HG02973 (cell line): ENCODE measurements at regions not wholly inside any gene's neighbourhood (a gene's known extent, or its start where the extent isn't known, plus 50 kb on each side); places are given as distances from the start of the nearest gene placed in this dataset.

Experiments
- ATAC-seq: cut with Tn5 transposase; IDR thresholded peaks from one replicate; pipeline ENCODE4 v1.9.1; 2021; ENCODE audit warnings: moderate library complexity; ENCODE audit not compliant: unreplicated experiment

DNA sequence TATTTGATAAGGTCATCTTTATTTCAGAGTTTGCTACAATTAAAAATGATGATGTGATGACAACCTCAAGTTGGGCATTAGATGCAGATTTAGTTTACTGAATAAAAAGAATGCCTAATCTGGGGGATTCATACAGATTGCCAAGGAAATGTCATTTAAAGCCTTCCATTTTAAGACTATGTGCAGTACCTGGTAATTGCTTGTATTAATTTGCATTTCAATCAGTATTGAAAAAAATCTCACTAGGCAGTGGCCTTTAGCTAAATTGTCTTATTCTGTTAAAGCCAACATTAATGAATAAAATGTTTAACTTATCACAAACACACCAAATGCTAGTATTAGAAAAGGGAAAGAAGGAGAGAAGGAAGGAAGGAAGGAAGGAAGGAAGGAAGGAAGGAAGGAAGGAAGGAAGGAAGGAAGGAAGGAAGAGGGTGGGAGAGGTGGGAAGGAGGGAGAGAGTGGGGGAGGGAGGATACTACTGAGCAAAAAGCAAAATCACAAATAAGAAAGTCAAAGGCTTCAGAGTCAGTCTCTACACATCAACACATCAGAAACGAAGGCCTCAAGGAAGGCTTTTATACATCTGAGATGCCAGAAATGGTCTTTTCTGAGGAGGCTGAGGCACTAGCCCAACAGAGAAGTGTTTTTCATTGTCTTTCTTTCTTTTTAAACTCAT lies 271.1 kb upstream of the CLEC14A start:
- no peak for ATAC-seq

DNA sequence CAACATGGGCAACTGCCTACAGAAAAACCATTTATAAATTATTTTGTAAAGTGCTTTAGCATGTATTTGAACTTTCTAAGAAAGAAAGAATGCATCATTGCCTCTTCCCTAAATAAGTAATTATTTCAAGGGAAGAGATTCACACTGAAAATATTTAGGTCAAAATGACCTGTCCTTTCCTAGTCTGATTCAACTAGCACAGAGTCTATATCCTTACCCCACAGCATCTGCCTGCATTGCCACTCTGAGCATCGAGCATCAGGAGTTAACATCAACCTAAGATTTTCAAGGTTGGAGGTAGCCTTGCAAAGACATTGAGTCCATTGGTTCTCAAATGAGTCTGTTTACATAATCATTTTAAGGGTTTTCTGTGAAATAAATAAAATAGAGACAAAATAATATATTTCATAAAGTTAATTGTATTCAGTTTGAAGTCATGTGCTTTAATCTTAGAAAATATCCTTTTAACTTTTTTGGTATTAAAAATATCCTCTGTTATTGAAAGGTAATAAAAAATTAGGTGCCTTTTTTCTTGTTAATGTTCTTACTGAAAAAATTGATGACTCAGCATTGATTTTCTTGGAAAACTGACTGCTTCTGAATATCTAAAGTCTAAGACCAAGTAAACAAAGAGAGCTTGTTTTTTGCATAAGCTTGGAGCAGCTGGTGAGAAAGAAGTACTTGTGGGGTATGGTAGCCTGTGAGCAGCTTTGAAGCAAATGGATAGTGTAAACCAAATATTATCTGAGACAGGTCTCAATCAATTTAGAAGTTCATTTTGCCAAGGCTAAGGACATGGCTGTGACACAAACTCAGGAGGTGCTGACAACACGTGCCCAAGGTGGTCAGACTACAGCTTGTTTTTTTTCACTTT lies 269.0 kb upstream of the CLEC14A start:
- ATAC-seq = no peak

DNA sequence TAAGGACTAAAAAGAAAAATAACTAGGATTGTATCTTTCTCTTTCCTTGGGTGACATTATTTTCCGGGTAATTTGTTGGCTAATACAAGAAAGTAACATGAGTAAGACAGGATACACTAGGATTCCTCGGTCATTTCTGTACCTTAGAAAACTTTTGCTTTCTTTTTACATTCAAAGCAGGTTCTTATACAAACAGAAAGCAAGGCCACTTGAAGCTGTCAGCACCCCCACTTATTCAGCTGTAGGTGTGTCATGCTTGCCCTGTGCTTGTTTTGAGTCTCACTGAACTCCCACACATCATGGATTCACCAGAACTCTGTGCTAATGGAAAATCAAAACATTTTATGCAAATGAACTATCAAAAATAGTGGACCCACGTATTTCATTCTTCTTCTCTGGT lies 266.8 kb upstream of the CLEC14A start:
- ATAC-seq = no peak

DNA sequence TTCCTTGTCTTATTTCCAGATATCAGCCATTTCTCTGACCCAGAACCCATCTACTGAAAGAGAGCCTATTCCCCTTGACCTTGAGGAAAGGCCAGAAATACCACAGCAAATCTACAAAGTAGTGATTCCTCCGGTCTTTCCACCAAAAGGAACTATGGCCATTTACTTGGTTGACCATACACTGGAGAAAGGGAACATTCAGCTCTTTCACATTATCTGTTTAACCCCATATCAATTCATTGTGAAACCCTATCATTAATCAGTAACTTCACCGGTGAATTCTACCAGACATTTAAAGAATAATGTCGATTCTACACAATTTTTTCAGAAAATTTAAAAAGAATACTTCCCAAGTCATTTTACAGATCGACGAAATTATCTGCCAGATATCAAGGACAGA lies 265.7 kb upstream of the CLEC14A start:
- ATAC-seq = no peak

DNA sequence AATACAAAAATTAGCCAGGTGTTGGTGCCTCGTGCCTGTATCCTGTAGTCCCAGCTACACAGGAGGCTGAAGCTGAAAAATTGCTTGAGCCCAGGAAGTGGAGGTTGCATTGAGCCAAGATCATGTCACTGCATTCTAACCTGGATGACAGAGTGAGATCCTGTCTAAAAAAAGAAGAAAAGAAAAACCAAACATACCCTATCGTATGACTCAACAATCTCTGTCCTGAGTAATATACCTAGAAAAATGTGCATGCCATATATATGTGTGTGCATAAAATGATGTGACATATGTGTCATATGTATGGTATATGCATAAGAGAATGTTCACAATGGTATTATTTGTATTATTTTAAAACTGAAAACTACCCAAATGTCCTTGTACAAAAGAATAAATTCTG lies 261.5 kb upstream of the CLEC14A start:
- no peak for ATAC-seq

DNA sequence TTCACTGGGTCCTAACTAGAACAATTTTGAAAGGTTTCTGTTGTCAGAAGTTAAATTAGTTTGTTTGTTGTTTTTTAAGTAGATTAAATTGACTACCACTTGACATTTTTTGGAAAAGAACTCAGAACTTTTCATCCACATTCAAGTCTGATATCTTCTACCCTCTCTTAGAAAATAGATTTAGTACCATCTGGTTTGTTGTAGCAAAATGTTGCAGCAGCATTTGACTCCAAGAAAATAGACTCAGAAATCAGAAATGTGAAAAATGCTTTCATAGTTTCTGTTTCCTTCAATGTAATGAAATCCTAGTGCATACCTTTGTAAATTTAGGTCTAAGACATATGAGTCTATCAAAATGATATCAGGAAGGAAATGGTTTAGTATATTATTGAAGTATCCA lies 256.3 kb upstream of the CLEC14A start:
- ATAC-seq = no peak

DNA sequence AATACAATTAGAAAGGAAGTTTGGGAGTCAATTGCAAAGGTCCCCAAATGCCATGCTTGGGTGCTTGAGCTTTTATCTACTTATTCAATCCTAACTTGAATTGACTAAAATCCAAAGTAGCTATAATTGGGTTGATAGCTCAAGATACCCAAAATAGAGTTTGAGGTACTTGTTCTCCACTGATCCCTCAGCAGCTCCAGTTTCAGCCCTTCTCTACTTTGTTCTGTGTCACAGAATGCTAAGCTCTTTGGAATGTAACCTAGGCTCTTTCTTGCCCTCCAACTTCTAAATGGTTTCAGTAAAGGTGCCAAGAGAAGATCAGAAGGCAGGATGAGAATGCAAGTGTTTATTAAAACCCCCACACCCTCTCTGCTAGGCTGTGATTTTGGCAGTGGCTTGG lies 251.4 kb upstream of the CLEC14A start:
- ATAC-seq = no peak

DNA sequence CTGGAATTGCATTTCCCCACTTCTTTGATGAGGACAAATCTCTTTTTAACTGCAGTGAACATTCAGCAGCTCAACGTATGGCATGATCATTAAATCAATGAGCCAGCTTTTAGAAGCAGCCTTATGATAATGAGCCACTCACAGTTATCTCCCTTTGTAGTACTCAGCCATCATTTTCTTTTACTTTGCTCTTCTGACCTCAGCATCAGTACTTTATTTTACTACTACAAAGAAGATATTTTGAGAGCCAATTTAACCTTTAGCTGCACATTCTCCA lies 250.0 kb upstream of the CLEC14A start:
- ATAC-seq = no peak

DNA sequence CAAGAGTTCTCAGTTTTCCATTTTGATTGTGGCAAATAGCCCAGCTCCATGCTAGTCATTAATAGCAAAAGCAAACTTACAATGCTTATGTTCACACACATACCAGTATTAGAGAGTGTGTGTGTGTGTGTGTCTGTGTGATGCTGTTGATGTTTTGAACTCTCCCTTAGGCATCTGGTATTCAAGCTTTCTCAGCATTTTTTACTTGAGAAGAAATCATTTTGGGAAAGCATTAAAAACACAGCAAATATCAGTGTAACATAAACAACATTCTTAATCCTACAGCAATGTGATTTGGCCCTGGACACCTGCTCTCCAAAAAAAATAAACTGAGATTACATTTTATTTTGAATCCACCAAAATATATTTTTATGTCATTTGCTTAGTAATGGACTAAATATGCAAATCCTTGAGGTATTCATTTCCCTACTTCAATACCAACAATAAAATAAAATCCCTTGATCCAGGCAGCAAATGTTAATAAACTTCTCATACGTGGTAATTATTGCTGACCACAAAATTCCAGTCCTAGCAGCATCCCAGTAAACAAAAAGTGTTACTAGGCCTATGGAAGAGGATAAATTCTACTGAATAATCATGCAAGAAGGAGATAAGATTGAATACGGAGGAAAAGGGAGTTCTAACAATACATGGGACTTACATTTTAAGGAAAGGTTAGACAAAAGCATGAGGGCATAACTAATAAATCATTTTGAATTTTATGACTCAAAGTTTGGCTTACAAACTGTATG lies 249.5 kb upstream of the CLEC14A start:
- ATAC-seq = no peak

DNA sequence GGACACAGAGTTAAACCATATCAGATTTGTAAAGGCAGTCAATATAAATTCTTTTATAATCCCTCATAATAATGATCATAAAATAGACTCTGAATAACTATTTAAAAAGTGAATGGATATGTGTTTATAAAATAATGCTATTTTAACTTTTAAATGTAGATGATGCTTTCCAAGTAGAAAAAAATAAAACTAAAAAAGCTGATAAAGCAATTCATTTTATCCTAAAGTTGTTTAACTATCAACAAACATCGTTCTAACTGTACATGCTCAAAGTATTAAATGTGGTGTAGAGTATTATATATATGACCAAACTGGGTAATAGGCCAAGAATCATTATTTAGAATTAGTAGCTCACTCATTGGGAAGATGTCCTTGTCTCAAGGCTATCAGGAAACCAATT lies 248.3 kb upstream of the CLEC14A start:
- ATAC-seq = no peak

DNA sequence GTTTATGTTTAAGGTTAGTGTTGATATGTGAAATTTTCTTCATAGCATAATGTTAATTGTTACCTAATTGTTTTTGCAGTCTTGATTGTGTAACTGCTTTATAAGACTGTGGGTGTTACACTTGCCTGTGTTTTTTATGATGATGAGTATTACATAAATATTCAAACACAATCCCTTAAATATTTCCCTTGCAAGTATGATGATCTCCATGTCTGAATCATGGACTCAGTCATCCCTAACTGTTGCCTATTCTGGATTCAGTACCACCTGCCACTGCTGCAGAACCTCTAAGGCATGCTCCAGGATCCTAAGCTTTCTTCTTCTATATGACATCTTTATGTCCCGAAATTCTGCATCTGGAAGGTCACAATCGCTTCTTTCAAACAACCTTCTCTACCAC lies 246.3 kb upstream of the CLEC14A start:
- ATAC-seq = no peak

DNA sequence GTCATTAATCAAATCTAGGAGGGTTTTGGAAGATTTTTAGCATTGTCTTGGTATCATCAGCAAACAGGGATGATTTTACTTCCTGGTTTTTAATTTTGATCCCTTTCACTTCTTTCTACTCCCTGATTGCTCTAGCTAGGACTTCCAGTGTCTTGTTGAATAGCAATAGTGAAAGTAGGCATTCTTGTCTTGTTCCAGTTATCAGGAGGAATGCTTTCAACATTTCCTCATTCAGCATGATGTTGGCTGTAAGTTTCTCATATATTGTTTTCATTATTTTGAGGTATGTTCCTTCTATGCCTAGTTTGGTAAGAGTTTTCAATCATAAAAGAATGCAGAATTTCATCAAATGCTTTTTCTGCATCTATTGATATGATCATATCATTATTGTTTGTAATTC lies 244.2 kb upstream of the CLEC14A start:
- no peak for ATAC-seq

DNA sequence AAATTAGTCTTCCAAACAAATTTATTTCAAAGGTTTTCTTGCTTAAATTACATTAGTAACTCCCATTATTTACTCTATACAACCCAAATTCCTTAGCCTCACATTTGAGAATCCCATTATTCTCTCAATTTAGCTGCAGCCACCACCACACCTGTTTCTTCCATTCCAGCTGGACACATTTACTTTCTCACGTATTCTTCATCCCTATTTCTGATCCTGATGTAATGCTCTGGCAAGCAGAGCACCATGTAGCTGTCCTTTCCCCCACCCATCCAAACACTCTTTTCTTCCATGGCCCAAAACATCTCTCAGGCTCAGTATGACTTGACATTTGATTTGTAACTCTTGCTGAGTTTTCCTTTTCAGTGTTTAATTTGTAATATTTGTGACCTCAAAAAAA lies 240.2 kb upstream of the CLEC14A start:
- no peak for ATAC-seq

DNA sequence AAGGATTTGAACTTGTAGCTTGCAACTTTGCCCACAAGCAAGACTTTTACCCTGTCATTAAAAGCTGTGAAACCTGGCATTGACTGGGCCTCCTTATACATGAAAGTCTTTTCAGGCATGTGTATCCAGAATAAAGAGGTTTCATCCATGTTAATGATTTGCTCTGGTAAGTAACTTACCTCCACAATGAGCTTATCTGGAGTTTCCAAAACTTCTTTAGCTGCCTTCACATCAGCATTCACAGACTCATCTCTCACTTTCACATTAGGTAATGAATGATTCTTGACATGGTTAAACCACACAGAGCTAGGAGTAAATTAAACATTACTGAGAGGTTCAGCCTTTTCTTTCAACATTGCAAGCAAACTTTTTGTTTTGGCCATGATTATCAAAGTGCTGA lies 234.4 kb upstream of the CLEC14A start:
- ATAC-seq = peak; percentile 94

DNA sequence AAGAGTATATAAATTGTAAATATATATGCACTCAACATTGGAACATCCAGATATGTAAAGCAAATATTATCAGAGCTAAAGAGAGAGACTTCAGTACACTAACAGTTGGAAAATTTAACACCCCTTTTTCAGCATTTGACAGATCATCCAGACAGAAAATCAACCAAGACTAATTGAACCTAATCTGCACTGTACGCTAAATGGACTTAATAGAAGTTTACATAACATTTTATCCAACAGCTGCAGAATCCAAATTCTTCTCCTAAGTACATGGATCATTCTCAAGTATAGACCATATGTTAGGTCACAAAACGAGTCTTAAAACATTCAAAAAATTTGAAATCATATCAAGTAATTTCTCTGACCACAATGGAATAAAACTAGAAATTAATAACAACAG lies 229.1 kb upstream of the CLEC14A start:
- ATAC-seq = no peak

DNA sequence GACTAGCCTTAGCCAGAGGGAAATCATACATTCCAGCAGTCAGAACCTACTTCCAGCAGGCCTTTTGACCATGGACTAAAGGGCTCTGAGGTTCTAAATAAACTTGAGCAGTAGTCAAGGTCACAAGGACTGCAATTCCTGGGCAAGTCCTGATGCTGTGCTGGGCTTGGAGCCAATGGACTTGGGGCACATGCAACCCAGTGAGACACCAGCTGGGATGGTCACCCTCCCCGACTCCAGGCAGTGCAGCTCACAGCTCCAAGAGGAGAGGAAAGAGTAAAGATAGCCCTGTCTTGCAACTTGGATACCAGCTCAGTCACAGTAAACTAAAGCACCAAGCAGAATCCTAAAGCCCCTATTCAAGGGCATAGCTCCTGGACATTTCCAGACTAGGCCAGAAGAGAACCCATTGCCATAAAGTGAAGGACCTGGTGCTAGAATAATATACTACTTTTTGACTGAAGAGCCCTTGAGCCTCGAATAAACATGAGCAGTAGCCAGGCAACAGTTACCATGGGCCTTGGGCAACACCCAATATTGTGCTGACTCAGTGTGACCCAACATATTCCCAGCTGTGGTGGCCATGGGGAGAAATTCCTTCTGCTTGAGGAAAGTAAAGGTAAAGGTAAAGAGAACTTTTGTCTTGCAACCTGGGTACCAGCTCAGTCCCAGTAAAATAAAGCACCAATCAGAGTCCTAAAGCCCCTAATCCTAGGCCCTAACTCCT lies 226.2 kb upstream of the CLEC14A start:
- ATAC-seq = no peak

DNA sequence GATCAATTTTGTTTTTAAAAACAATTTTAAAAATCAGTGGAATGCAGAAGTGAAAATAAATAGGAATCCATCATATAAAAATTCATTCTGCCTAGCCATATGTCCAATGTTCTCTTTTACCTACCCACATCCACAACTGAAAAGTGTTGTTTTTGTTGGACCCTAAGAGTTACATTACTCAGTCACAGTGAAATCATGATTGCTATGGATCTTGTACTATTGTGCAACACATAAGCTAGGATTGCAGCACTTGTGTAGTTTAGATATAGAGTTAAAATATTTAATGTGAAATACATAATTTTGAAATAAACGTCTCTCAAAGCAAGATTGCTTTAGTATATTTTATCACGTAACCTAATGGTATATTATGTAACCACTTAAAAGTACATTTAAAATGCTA lies 213.3 kb upstream of the CLEC14A start:
- ATAC-seq = no peak

DNA sequence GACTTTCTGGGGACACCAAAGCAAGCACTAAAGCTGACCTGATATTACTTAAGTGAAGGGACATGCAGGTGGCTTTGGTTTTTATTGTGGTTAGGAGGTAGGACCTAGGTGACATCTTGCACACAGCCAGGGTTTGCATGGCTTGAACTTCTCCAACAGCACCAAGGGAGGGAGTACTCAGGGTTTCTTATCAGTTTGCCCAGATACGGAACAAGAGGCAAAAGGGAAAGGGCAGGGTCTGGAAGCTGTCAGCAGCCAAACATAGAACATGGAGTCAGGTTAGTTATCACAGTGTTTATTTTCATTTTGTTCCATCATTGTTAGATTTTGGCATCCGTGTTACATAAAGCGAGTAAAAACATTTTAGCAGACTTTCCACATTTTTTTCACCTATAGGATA lies 186.3 kb upstream of the CLEC14A start:
- no peak for ATAC-seq

DNA sequence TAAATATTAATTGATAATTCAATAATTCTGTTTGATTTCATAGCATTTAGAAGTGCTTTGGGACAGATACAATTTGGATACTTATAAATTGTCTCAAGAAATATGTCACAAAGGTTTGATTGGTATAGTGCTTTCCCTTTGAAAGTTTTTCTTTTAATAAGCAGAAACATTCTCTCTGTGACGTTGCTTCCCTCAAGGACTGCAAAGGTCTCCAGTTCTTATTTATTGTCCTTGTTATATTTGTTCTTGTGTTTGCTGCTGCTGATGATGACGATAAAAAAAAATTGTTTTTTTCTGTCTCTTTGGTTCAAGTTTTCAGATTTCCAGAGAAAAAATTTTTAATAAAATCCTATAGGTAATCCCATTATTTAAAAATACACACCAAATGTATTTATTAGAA lies 176.3 kb upstream of the CLEC14A start:
- no peak for ATAC-seq

DNA sequence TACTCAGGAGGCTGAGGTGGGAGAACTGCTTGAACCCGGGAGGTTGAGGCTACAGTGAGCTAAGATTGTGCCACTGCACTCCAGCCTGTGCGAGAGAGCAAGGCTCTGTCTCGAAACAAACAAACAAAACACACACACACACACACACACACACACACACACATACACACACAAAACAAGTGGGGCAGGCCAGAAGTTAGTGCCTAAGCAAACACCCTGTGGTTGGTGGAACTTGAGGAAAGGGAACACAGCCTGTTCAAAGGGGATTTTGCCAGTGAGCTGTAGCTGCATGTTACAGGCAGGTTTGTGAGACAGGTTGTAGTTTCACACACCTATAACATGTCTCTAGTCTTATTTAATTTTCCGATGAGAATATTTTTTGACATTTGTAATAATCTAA lies 175.3 kb upstream of the CLEC14A start:
- no peak for ATAC-seq

DNA sequence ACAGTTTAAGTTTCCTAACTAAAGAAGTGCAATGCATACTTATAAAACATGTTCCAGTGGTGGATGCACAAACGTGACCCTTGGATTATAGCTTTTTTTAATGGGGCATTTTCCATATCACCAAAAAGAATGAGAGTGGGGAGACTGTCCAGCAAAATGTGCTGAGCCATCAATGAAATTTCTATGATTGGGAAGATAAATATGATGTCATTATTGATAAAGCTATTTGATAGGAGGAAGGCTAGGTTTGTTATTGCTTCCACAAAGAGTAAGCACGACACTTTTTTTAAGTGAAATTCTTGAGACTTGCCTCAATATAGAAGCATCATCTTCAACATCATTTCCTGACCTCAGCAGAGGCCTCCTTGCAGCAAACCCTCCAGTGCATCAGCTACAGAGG lies 174.6 kb upstream of the CLEC14A start:
- ATAC-seq = no peak
